ENCODE measurements at regions not wholly inside any gene's neighbourhood (a gene's known extent, or its start where the extent isn't known, plus 50 kb on each side); places are given as distances from the start of the nearest gene placed in this dataset.

DNA sequence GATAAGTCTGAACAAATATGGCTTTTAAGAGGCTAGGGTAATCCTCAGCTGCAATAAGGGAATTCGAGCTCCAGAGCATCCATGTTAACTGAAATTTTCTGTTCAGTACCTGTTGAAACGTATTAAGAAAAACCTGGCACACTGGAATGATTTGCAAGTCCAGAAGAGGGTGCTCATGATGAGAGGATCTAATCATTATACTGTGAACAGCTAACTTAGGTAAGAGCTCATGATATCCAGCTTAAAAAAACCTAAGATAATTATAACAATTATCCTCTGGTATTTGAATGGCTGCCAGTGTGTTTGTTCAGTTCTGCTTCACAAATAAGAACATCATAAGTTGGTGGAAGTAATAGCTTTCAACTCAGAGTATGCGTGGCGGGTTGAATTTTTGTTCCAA lies 1118.3 kb upstream of the DDX18 start:
- Histone ChIP-seq H2BK120ac (ENCODE audit: low read depth, low read length) (no peak overlapping the region), H3K23ac (ENCODE audit: low read depth, low read length, poor library complexity) (no peak overlapping the region), H3K4me2 (ENCODE audit: insufficient read depth, low read length, poor library complexity, severe bottlenecking) (no peak overlapping the region), H2BK12ac (ENCODE audit: low read length) (no peak overlapping the region), H2BK15ac (ENCODE audit: low read length) (no peak overlapping the region), H2AK5ac (ENCODE audit: low read depth, low read length) (no peak overlapping the region), H3K79me1 (ENCODE audit: low read depth, low read length) (no peaks in the 10 kb centered on the region), H4K91ac (ENCODE audit: low read depth, low read length, poor library complexity) (no peak overlapping the region), H4K8ac (ENCODE audit: low read depth, low read length) (no peak overlapping the region), H3K9ac (ENCODE audit: low read depth, low read length, poor library complexity) (no peak overlapping the region), H3K4me3 (ENCODE audit: low read length in 2 of 2) (no peak overlapping the region), H3K27ac (replicated peaks; ENCODE audit: low read length) (no peak overlapping the region), H3K18ac (ENCODE audit: low read length) (no peak overlapping the region), H3K4ac (ENCODE audit: low read length) (no peak overlapping the region), H2AFZ (ENCODE audit: low read length) (no peak overlapping the region), H3K36me3 (replicated peaks in 1 of 2; ENCODE audit: control insufficient read depth in 2 of 2, insufficient read depth in 2 of 2, low read length in 2 of 2) (no peaks in the 10 kb centered on the region), H3K4me1 (ENCODE audit: control insufficient read depth in 2 of 2, insufficient read depth in 1 of 2, low read depth in 1 of 2, low read length in 2 of 2) (no peaks in the 10 kb centered on the region), H3K14ac (ENCODE audit: low read length) (no peak overlapping the region), H2BK5ac (ENCODE audit: low read length) (no peak overlapping the region), H3K27me3 (ENCODE audit: control insufficient read depth in 3 of 3, insufficient read depth in 3 of 3, low read depth in 1 of 3, low read length in 3 of 3) (no peaks in the 10 kb centered on the region), H3K9me3 (replicated peaks in 1 of 2; ENCODE audit: control insufficient read depth in 2 of 2, insufficient read depth in 1 of 2, low read depth in 1 of 2, low read length in 2 of 2) (no peaks in the 10 kb centered on the region)
- no CpG with 5 or more reads among the region's 4 CpGs for WGBS, 2 donors (ENCODE audit: extremely low coverage in 2 of 2, insufficient read length in 2 of 2, insufficient replicate concordance in 1 of 2)
- DNase-seq (ENCODE audit: low spot score): no peak

DNA sequence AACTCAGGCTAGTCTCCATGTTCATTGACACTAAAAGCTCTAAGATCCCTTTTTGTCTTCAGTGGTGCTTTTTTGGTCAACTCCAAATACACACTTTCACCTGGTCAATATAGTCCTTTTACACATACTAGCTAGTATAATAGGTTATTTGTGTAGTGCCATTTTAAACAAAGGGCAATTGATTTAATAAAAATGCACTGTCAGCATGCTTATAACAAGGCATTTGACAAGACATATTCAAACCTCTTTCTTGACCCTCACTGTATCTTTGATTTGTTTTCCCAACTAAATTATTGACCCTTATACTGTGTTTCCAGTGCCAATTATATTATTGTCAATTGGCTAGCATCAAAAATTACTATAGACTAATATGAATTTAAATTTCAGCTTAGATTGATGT lies 1117.6 kb upstream of the DDX18 start:
- Histone ChIP-seq H3K4me1 (ENCODE audit: control insufficient read depth in 2 of 2, insufficient read depth in 1 of 2, low read depth in 1 of 2, low read length in 2 of 2) (no peaks in the 10 kb centered on the region), H2AFZ (ENCODE audit: low read length) (no peak overlapping the region), H3K4me2 (ENCODE audit: insufficient read depth, low read length, poor library complexity, severe bottlenecking) (no peak overlapping the region), H3K9ac (ENCODE audit: low read depth, low read length, poor library complexity) (no peak overlapping the region), H3K36me3 (replicated peaks in 1 of 2; ENCODE audit: control insufficient read depth in 2 of 2, insufficient read depth in 2 of 2, low read length in 2 of 2) (no peaks in the 10 kb centered on the region), H2BK5ac (ENCODE audit: low read length) (no peak overlapping the region), H3K79me1 (ENCODE audit: low read depth, low read length) (no peaks in the 10 kb centered on the region), H3K27me3 (ENCODE audit: control insufficient read depth in 3 of 3, insufficient read depth in 3 of 3, low read depth in 1 of 3, low read length in 3 of 3) (no peaks in the 10 kb centered on the region), H3K18ac (ENCODE audit: low read length) (no peak overlapping the region), H2BK12ac (ENCODE audit: low read length) (no peak overlapping the region), H3K23ac (ENCODE audit: low read depth, low read length, poor library complexity) (no peak overlapping the region), H3K4me3 (ENCODE audit: low read length in 2 of 2) (no peak overlapping the region), H3K14ac (ENCODE audit: low read length) (no peak overlapping the region), H3K4ac (ENCODE audit: low read length) (no peak overlapping the region), H2BK120ac (ENCODE audit: low read depth, low read length) (no peak overlapping the region), H4K91ac (ENCODE audit: low read depth, low read length, poor library complexity) (no peak overlapping the region), H3K9me3 (replicated peaks in 1 of 2; ENCODE audit: control insufficient read depth in 2 of 2, insufficient read depth in 1 of 2, low read depth in 1 of 2, low read length in 2 of 2) (no peaks in the 10 kb centered on the region), H2AK5ac (ENCODE audit: low read depth, low read length) (no peak overlapping the region), H4K8ac (ENCODE audit: low read depth, low read length) (no peak overlapping the region), H3K27ac (replicated peaks; ENCODE audit: low read length) (no peak overlapping the region), H2BK15ac (ENCODE audit: low read length) (no peak overlapping the region)
- DNase-seq (ENCODE audit: low spot score): no peak

DNA sequence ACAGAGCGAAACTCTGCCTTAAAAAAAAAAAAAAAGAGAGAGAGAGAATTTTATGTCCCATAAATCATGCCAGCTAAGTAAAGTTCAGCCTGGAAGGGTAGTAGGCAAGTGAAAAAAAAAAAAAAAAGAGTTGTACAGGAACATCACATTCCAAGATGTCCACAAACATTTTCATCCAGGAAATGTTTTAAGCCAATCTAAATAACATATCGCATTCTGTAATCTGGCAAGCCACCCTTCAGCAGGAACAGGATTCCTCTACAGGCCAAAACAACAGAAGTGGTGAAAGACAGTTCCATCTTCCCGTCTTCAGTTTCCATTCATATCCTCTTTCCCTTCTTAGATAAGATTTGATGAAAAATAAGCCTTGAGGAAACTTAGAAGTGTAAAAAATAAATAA lies 1108.1 kb upstream of the DDX18 start:
- no peaks in the 10 kb centered on the region for H3K27me3 ChIP-seq (ENCODE audit: control insufficient read depth in 3 of 3, insufficient read depth in 3 of 3, low read depth in 1 of 3, low read length in 3 of 3)
- no peak overlapping the region for H3K14ac ChIP-seq (ENCODE audit: low read length)
- no peak for DNase-seq (ENCODE audit: low spot score)
- H3K18ac ChIP-seq (ENCODE audit: low read length): no peak overlapping the region
- no peak overlapping the region for H2BK5ac ChIP-seq (ENCODE audit: low read length)
- H3K9me3 ChIP-seq (replicated peaks in 1 of 2; ENCODE audit: control insufficient read depth in 2 of 2, insufficient read depth in 1 of 2, low read depth in 1 of 2, low read length in 2 of 2): no peaks in the 10 kb centered on the region
- no peaks in the 10 kb centered on the region for H3K4me1 ChIP-seq (ENCODE audit: control insufficient read depth in 2 of 2, insufficient read depth in 1 of 2, low read depth in 1 of 2, low read length in 2 of 2)
- no peak overlapping the region for H3K4ac ChIP-seq (ENCODE audit: low read length)
- no peak overlapping the region for H2AK5ac ChIP-seq (ENCODE audit: low read depth, low read length)
- no CpG with 5 or more reads among the region's 3 CpGs for WGBS, 2 donors (ENCODE audit: extremely low coverage in 2 of 2, insufficient read length in 2 of 2, insufficient replicate concordance in 1 of 2)
- no peak overlapping the region for H3K4me2 ChIP-seq (ENCODE audit: insufficient read depth, low read length, poor library complexity, severe bottlenecking)
- H3K23ac ChIP-seq (ENCODE audit: low read depth, low read length, poor library complexity): no peak overlapping the region
- H4K91ac ChIP-seq (ENCODE audit: low read depth, low read length, poor library complexity): no peak overlapping the region
- H3K4me3 ChIP-seq (ENCODE audit: low read length in 2 of 2): no peak overlapping the region
- H2BK120ac ChIP-seq (ENCODE audit: low read depth, low read length): no peak overlapping the region
- no peak overlapping the region for H4K8ac ChIP-seq (ENCODE audit: low read depth, low read length)
- H2BK15ac ChIP-seq (ENCODE audit: low read length): no peak overlapping the region
- no peaks in the 10 kb centered on the region for H3K36me3 ChIP-seq (replicated peaks in 1 of 2; ENCODE audit: control insufficient read depth in 2 of 2, insufficient read depth in 2 of 2, low read length in 2 of 2)
- no peak overlapping the region for H3K9ac ChIP-seq (ENCODE audit: low read depth, low read length, poor library complexity)
- H2BK12ac ChIP-seq (ENCODE audit: low read length): no peak overlapping the region
- no peaks in the 10 kb centered on the region for H3K79me1 ChIP-seq (ENCODE audit: low read depth, low read length)
- H2AFZ ChIP-seq (ENCODE audit: low read length): no peak overlapping the region
- no peak overlapping the region for H3K27ac ChIP-seq (replicated peaks; ENCODE audit: low read length)

- Histone ChIP-seq H3K4me2 (ENCODE audit: insufficient read depth, low read length, poor library complexity, severe bottlenecking) (no peak overlapping the region), H3K9ac (ENCODE audit: low read depth, low read length, poor library complexity) (no peak overlapping the region), H3K79me1 (ENCODE audit: low read depth, low read length) (no peaks in the 10 kb centered on the region), H3K4me1 (ENCODE audit: control insufficient read depth in 2 of 2, insufficient read depth in 1 of 2, low read depth in 1 of 2, low read length in 2 of 2) (no peaks in the 10 kb centered on the region), H2BK120ac (ENCODE audit: low read depth, low read length) (no peak overlapping the region), H2BK12ac (ENCODE audit: low read length) (no peak overlapping the region), H3K27me3 (ENCODE audit: control insufficient read depth in 3 of 3, insufficient read depth in 3 of 3, low read depth in 1 of 3, low read length in 3 of 3) (no peaks in the 10 kb centered on the region), H3K14ac (ENCODE audit: low read length) (no peak overlapping the region), H3K4me3 (ENCODE audit: low read length in 2 of 2) (no peak overlapping the region), H3K27ac (replicated peaks; ENCODE audit: low read length) (no peak overlapping the region), H3K23ac (ENCODE audit: low read depth, low read length, poor library complexity) (no peak overlapping the region), H2AK5ac (ENCODE audit: low read depth, low read length) (no peak overlapping the region), H3K36me3 (replicated peaks in 1 of 2; ENCODE audit: control insufficient read depth in 2 of 2, insufficient read depth in 2 of 2, low read length in 2 of 2) (no peaks in the 10 kb centered on the region), H2BK15ac (ENCODE audit: low read length) (no peak overlapping the region), H3K18ac (ENCODE audit: low read length) (no peak overlapping the region), H3K4ac (ENCODE audit: low read length) (no peak overlapping the region), H4K91ac (ENCODE audit: low read depth, low read length, poor library complexity) (no peak overlapping the region), H3K9me3 (replicated peaks in 1 of 2; ENCODE audit: control insufficient read depth in 2 of 2, insufficient read depth in 1 of 2, low read depth in 1 of 2, low read length in 2 of 2) (no peaks in the 10 kb centered on the region), H4K8ac (ENCODE audit: low read depth, low read length) (no peak overlapping the region), H2AFZ (ENCODE audit: low read length) (no peak overlapping the region), H2BK5ac (ENCODE audit: low read length) (no peak overlapping the region)
- no peak for DNase-seq (ENCODE audit: low spot score)
- no CpG with 5 or more reads among the region's 1 CpG for WGBS, 2 donors (ENCODE audit: extremely low coverage in 2 of 2, insufficient read length in 2 of 2, insufficient replicate concordance in 1 of 2)
Observed at GRCh38 chr2:116716038-116716437, 1098.5 kb upstream of the DDX18 start.

Data from neuronal stem cell (in vitro differentiated cells).